ENCODE measurements at regions not wholly inside any gene's neighbourhood (a gene's known extent, or its start where the extent isn't known, plus 50 kb on each side); places are given as distances from the start of the nearest gene placed in this dataset.

- TF ChIP-seq POLR2A (IDR thresholded peaks at IDR 0.05): no peak
- TF ChIP-seq CTCF (IDR thresholded peaks at IDR 0.05): no peak
- WGBS, 2 donors: 64 to 70% methylated on average over 9 of the region's 9 CpGs
- no peak for DNase-seq (ENCODE audit: low spot score in 2 of 2)
- H3K4me3 ChIP-seq (ENCODE audit: low read depth, poor library complexity, severe bottlenecking): no peak overlapping the region
- intact Hi-C loops (cut with DNase I; ENCODE audit: low total_unique reads): no loop called here
Observed at GRCh38 chr13:29679396-29680053, 84.0 kb upstream of the SLC7A1 start.

GRCh38 chr13:29677627-29678026 lies 82.1 kb upstream of the SLC7A1 start:
- H3K4me3 ChIP-seq (ENCODE audit: low read depth, poor library complexity, severe bottlenecking): no peak overlapping the region
- DNase-seq (ENCODE audit: low spot score in 2 of 2): no peak
- intact Hi-C loops (cut with DNase I; ENCODE audit: low total_unique reads): no loop called here
- TF ChIP-seq POLR2A (IDR thresholded peaks at IDR 0.05) (no peak), CTCF (IDR thresholded peaks at IDR 0.05) (no peak)
- 50 to 56% methylated on average over 5 of the region's 5 CpGs for WGBS, 2 donors

GRCh38 chr13:29676941-29677452 lies 81.5 kb upstream of the SLC7A1 start:
- H3K4me3 ChIP-seq (ENCODE audit: low read depth, poor library complexity, severe bottlenecking): no peak overlapping the region
- 50 to 57% methylated on average over 9 of the region's 9 CpGs for WGBS, 2 donors
- TF ChIP-seq POLR2A (IDR thresholded peaks at IDR 0.05) (no peak), CTCF (IDR thresholded peaks at IDR 0.05) (no peak)
- intact Hi-C loops (cut with DNase I; ENCODE audit: low total_unique reads): no loop called here
- DNase-seq (ENCODE audit: low spot score in 2 of 2): no peak

- intact Hi-C loops (cut with DNase I; ENCODE audit: low total_unique reads): no loop called here
- WGBS, 2 donors: 78 to 79% methylated on average over 4 of the region's 4 CpGs
- no peak overlapping the region for H3K4me3 ChIP-seq (ENCODE audit: low read depth, poor library complexity, severe bottlenecking)
- TF ChIP-seq POLR2A (IDR thresholded peaks at IDR 0.05) (no peak), CTCF (IDR thresholded peaks at IDR 0.05) (no peak)
- DNase-seq (ENCODE audit: low spot score in 2 of 2): no peak
Observed at GRCh38 chr13:29676535-29676934, 81.0 kb upstream of the SLC7A1 start.

- TF ChIP-seq CTCF (IDR thresholded peaks at IDR 0.05): no peak
- TF ChIP-seq POLR2A (IDR thresholded peaks at IDR 0.05): no peak
- no peak overlapping the region for H3K4me3 ChIP-seq (ENCODE audit: low read depth, poor library complexity, severe bottlenecking)
- no peak for DNase-seq (ENCODE audit: low spot score in 2 of 2)
- 69 to 81% methylated on average over 3 of the region's 3 CpGs for WGBS, 2 donors
- intact Hi-C loops (cut with DNase I; ENCODE audit: low total_unique reads): no loop called here
Observed at GRCh38 chr13:29674532-29674931, 79.0 kb upstream of the SLC7A1 start.

- TF ChIP-seq POLR2A (IDR thresholded peaks at IDR 0.05) (no peak), CTCF (IDR thresholded peaks at IDR 0.05) (no peak)
- no peak overlapping the region for H3K4me3 ChIP-seq (ENCODE audit: low read depth, poor library complexity, severe bottlenecking)
- 26 to 45% methylated on average over 1 of the region's 1 CpG for WGBS, 2 donors
- intact Hi-C loops (cut with DNase I; ENCODE audit: low total_unique reads): no loop called here
- DNase-seq (ENCODE audit: low spot score in 2 of 2): no peak
Observed at GRCh38 chr13:29664591-29664990, 69.1 kb upstream of the SLC7A1 start.

Data from lower leg skin (tissue), 4 donors.